Lung microvascular endothelial cell (primary cell): ENCODE measurements at regions not wholly inside any gene's neighbourhood (a gene's known extent, or its start where the extent isn't known, plus 50 kb on each side); places are given as distances from the start of the nearest gene placed in this dataset.

Experiments
- DNase-seq, 2 donors: peaks; one replicate each; pipeline versions ENCODE4 v3.0.0 to v3.0.0-alpha.2; 2010; ENCODE audit warnings: low read depth in 2 of 2

GRCh38 chrX:69083801-69084200 lies 81.5 kb downstream of the PJA1 start:
- no peak for DNase-seq

- DNase-seq: no peak
Observed at GRCh38 chrX:69083361-69083760, 81.9 kb downstream of the PJA1 start.

- DNase-seq: no peak
Observed at GRCh38 chrX:69082753-69083150, 82.5 kb downstream of the PJA1 start.

- no peak for DNase-seq
Observed at GRCh38 chrX:69082055-69082752, 83.0 kb downstream of the PJA1 start.

GRCh38 chrX:69080855-69081465 lies 84.3 kb downstream of the PJA1 start:
- no peak for DNase-seq

- DNase-seq: no peak
Observed at GRCh38 chrX:69079268-69079667, 86.0 kb downstream of the PJA1 start.

- DNase-seq: no peak
Observed at GRCh38 chrX:69077895-69078455, 87.3 kb downstream of the PJA1 start.

- DNase-seq: no peak
Observed at GRCh38 chrX:69076088-69076487, 89.2 kb downstream of the PJA1 start.

- DNase-seq: no peak
Observed at GRCh38 chrX:69074726-69075125, 90.5 kb downstream of the PJA1 start.

GRCh38 chrX:69073721-69074120 lies 91.5 kb downstream of the PJA1 start:
- DNase-seq: no peak

GRCh38 chrX:69073241-69073640 lies 92.0 kb downstream of the PJA1 start:
- no peak for DNase-seq

GRCh38 chrX:69072486-69073006 lies 92.7 kb downstream of the PJA1 start:
- no peak for DNase-seq

- DNase-seq: no peak
Observed at GRCh38 chrX:69070949-69071650, 94.2 kb downstream of the PJA1 start.

GRCh38 chrX:69069876-69070275 lies 95.4 kb downstream of the PJA1 start:
- no peak for DNase-seq

GRCh38 chrX:69069086-69069445 lies 96.2 kb downstream of the PJA1 start:
- no peak for DNase-seq

- no peak for DNase-seq
Observed at GRCh38 chrX:69068301-69069085, 96.8 kb downstream of the PJA1 start.

GRCh38 chrX:69067841-69068240 lies 97.4 kb downstream of the PJA1 start:
- no peak for DNase-seq

GRCh38 chrX:69066966-69067525 lies 98.2 kb downstream of the PJA1 start:
- no peak for DNase-seq

GRCh38 chrX:69066021-69066757 lies 99.1 kb downstream of the PJA1 start:
- no peak for DNase-seq

- peak in 1 of 2 donors; percentile 4 for DNase-seq
Observed at GRCh38 chrX:69065451-69065850, 99.8 kb downstream of the PJA1 start.

GRCh38 chrX:69063486-69063885 lies 101.8 kb downstream of the PJA1 start:
- no peak for DNase-seq
